ENCODE measurements at regions not wholly inside any gene's neighbourhood (a gene's known extent, or its start where the extent isn't known, plus 50 kb on each side); places are given as distances from the start of the nearest gene placed in this dataset.
A peak's percentile ranks its signal among the peaks of the same experiment; 100 is the strongest.

GRCh38 chr3:104526901-104527401, 839.8 kb upstream of the ALCAM start:
- ATAC-seq (no peak), DNase-seq (no peak)
- Histone ChIP-seq H3K27me3 (no peaks in the 10 kb centered on the region), H3K36me3 (no peaks in the 10 kb centered on the region), H3K27ac (no peak overlapping the region), H3K9me3 (peaks cover 0 to 6% (median 0%) of the 10 kb centered on the region in 12 donors), H3K4me1 (no peaks in the 10 kb centered on the region), H3K4me3 (no peak overlapping the region)
- TF ChIP-seq CTCF (IDR thresholded peaks at IDR 0.05) (no peak), POLR2A (IDR thresholded peaks at IDR 0.05) (no peak)
- 44 to 83% (median 79%) methylated on average over 3 of the region's 3 CpGs for WGBS, 4 donors
- intact Hi-C loops (cut with DNase I), result no loop called here

- TF ChIP-seq CTCF (IDR thresholded peaks at IDR 0.05) (no peak), POLR2A (IDR thresholded peaks at IDR 0.05) (no peak)
- Histone ChIP-seq H3K36me3 (no peaks in the 10 kb centered on the region), H3K27ac (no peak overlapping the region), H3K4me1 (no peaks in the 10 kb centered on the region), H3K4me3 (no peak overlapping the region), H3K27me3 (no peaks in the 10 kb centered on the region), H3K9me3 (peaks cover 0 to 28% (median 0%) of the 10 kb centered on the region in 12 donors)
- ATAC-seq, result peak in 1 of 4 donors; percentile 15
- intact Hi-C loops (cut with DNase I), result no loop called here
- WGBS, 4 donors, result 78 to 83% (median 81%) methylated on average over 8 of the region's 8 CpGs
- DNase-seq, result no peak
Observed at GRCh38 chr3:104530934-104531333, 835.8 kb upstream of the ALCAM start.

- no peak for DNase-seq
- Histone ChIP-seq H3K9me3 (peaks cover 0 to 28% (median 0%) of the 10 kb centered on the region in 12 donors), H3K4me1 (no peaks in the 10 kb centered on the region), H3K27me3 (no peaks in the 10 kb centered on the region), H3K27ac (no peak overlapping the region), H3K4me3 (no peak overlapping the region), H3K36me3 (no peaks in the 10 kb centered on the region)
- intact Hi-C loops (cut with DNase I), result no loop called here
- TF ChIP-seq POLR2A (IDR thresholded peaks at IDR 0.05) (no peak), CTCF (IDR thresholded peaks at IDR 0.05) (no peak)
- ATAC-seq, result no peak
Observed at GRCh38 chr3:104536715-104537114, 830.0 kb upstream of the ALCAM start.

GRCh38 chr3:104537323-104537722, 829.4 kb upstream of the ALCAM start:
- H3K27me3 ChIP-seq, result no peaks in the 10 kb centered on the region
- no peak overlapping the region for H3K27ac ChIP-seq
- H3K36me3 ChIP-seq, result no peaks in the 10 kb centered on the region
- TF ChIP-seq POLR2A (IDR thresholded peaks at IDR 0.05), result no peak
- no peak for TF ChIP-seq CTCF (IDR thresholded peaks at IDR 0.05)
- peaks cover 0 to 23% (median 0%) of the 10 kb centered on the region in 12 donors for H3K9me3 ChIP-seq
- H3K4me1 ChIP-seq, result no peaks in the 10 kb centered on the region
- WGBS, 4 donors, result 66 to 82% (median 73%) methylated on average over 3 of the region's 3 CpGs
- no peak overlapping the region for H3K4me3 ChIP-seq
- intact Hi-C loops (cut with DNase I), result no loop called here
- no peak for DNase-seq
- no peak for ATAC-seq
